ENCODE measurements at regions not wholly inside any gene's neighbourhood (a gene's known extent, or its start where the extent isn't known, plus 50 kb on each side); places are given as distances from the start of the nearest gene placed in this dataset.
"Not testable (repeated sequence)": the region's sequence is repeated elsewhere in the genome, so short reads cannot be mapped to it uniquely, and the experiment has no call there.

GRCh38 chr20:25771818-25772217 lies 75.2 kb upstream of the ZNF337 start:
- not testable (repeated sequence) for TF ChIP-seq POLR2A, EP300 (IDR thresholded peaks at IDR 0.05)
- TF ChIP-seq, protein P1, sequence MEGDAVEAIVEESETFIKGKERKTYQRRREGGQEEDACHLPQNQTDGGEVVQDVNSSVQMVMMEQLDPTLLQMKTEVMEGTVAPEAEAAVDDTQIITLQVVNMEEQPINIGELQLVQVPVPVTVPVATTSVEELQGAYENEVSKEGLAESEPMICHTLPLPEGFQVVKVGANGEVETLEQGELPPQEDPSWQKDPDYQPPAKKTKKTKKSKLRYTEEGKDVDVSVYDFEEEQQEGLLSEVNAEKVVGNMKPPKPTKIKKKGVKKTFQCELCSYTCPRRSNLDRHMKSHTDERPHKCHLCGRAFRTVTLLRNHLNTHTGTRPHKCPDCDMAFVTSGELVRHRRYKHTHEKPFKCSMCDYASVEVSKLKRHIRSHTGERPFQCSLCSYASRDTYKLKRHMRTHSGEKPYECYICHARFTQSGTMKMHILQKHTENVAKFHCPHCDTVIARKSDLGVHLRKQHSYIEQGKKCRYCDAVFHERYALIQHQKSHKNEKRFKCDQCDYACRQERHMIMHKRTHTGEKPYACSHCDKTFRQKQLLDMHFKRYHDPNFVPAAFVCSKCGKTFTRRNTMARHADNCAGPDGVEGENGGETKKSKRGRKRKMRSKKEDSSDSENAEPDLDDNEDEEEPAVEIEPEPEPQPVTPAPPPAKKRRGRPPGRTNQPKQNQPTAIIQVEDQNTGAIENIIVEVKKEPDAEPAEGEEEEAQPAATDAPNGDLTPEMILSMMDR (IDR thresholded peaks at IDR 0.05) = not testable (repeated sequence)
